ENCODE measurements at regions not wholly inside any gene's neighbourhood (a gene's known extent, or its start where the extent isn't known, plus 50 kb on each side); places are given as distances from the start of the nearest gene placed in this dataset.
A peak's percentile ranks its signal among the peaks of the same experiment; 100 is the strongest.

- DNase-seq (ENCODE audit: low read depth): no peak
- no peak overlapping the region for H3K4me3 ChIP-seq (ENCODE audit: low read length)
- TF ChIP-seq CTCF (conservative IDR thresholded peaks at IDR 0.05; ENCODE audit: low read depth, low read length): no peak
Measured at GRCh38 chr4:136571315-136571714, 961.0 kb downstream of the PCDH18 start.

- DNase-seq (ENCODE audit: low read depth): peak; percentile 60
- no peak for TF ChIP-seq CTCF (conservative IDR thresholded peaks at IDR 0.05; ENCODE audit: low read depth, low read length)
- H3K4me3 ChIP-seq (ENCODE audit: low read length): no peak overlapping the region
Measured at GRCh38 chr4:136562834-136563233, 969.5 kb downstream of the PCDH18 start.

- DNase-seq (ENCODE audit: low read depth): no peak
- no peak for TF ChIP-seq CTCF (conservative IDR thresholded peaks at IDR 0.05; ENCODE audit: low read depth, low read length)
- H3K4me3 ChIP-seq (ENCODE audit: low read length): no peak overlapping the region
Measured at GRCh38 chr4:136558940-136559494, 973.3 kb downstream of the PCDH18 start.

- TF ChIP-seq CTCF (conservative IDR thresholded peaks at IDR 0.05; ENCODE audit: low read depth, low read length): no peak
- no peak for DNase-seq (ENCODE audit: low read depth)
- H3K4me3 ChIP-seq (ENCODE audit: low read length): no peak overlapping the region
Measured at GRCh38 chr4:136557396-136557795, 974.9 kb downstream of the PCDH18 start.

GRCh38 chr4:136554033-136554432 is 978.3 kb downstream of the PCDH18 start:
- no peak for DNase-seq (ENCODE audit: low read depth)
- H3K4me3 ChIP-seq (ENCODE audit: low read length): no peak overlapping the region
- TF ChIP-seq CTCF (conservative IDR thresholded peaks at IDR 0.05; ENCODE audit: low read depth, low read length): no peak

GRCh38 chr4:136551753-136552152 is 980.5 kb downstream of the PCDH18 start:
- TF ChIP-seq CTCF (conservative IDR thresholded peaks at IDR 0.05; ENCODE audit: low read depth, low read length): no peak
- no peak for DNase-seq (ENCODE audit: low read depth)
- H3K4me3 ChIP-seq (ENCODE audit: low read length): no peak overlapping the region

GRCh38 chr4:136540747-136541146 is 991.5 kb downstream of the PCDH18 start:
- DNase-seq (ENCODE audit: low read depth): no peak
- no peak for TF ChIP-seq CTCF (conservative IDR thresholded peaks at IDR 0.05; ENCODE audit: low read depth, low read length)
- no peak overlapping the region for H3K4me3 ChIP-seq (ENCODE audit: low read length)
